Liver (tissue), 3 donors: ENCODE measurements at regions not wholly inside any gene's neighbourhood (a gene's known extent, or its start where the extent isn't known, plus 50 kb on each side); places are given as distances from the start of the nearest gene placed in this dataset.

Experiments
- CTCF ChIP-seq: fragments of 150-350 bp; IDR thresholded peaks from 2 replicates; pipeline ENCODE4 v1.5.1; 2017; ENCODE audit warnings: improper control_type of control experiment, low read depth, low read length; ENCODE audit not compliant: missing input control
- FOXA1 ChIP-seq: IDR thresholded peaks from 2 replicates; pipeline ENCODE4 v1.6.1; 2016; ENCODE audit warnings: antibody characterized with exemption
- JUND ChIP-seq, 2 donors: IDR thresholded peaks; 2 replicates each; pipeline ENCODE4 v1.6.1; 2016; ENCODE audit warnings: antibody characterized with exemption in 2 of 2
- MAX ChIP-seq: IDR thresholded peaks from 2 replicates; pipeline ENCODE4 v1.6.1; 2016; ENCODE audit warnings: antibody characterized with exemption
- REST ChIP-seq: IDR thresholded peaks from 2 replicates; pipeline ENCODE4 v1.6.1; 2016; ENCODE audit warnings: antibody characterized with exemption, mild to moderate bottlenecking
- RXRA ChIP-seq, 2 donors: IDR thresholded peaks; 2 replicates each; pipeline ENCODE4 v1.6.1; 2017 to 2018; ENCODE audit warnings: antibody characterized with exemption in 2 of 2, mild to moderate bottlenecking in 1 of 2
- SP1 ChIP-seq: IDR thresholded peaks from 2 replicates; pipeline ENCODE4 v1.6.1; 2018; ENCODE audit warnings: antibody characterized with exemption, mild to moderate bottlenecking
- YY1 ChIP-seq: IDR thresholded peaks from 2 replicates; pipeline ENCODE4 v1.6.1; 2016; ENCODE audit warnings: antibody characterized with exemption, mild to moderate bottlenecking
- ZBTB33 ChIP-seq: IDR thresholded peaks from 2 replicates; pipeline ENCODE4 v1.6.1; 2016; ENCODE audit warnings: antibody characterized with exemption
- donor health status: healthy.
- donor health status: healthy.

- TF ChIP-seq CTCF (no peak), ZBTB33 (no peak), SP1 (no peak), REST (no peak), JUND (IDR thresholded peaks at IDR 0.05) (no peak), YY1 (no peak), FOXA1 (no peak), RXRA (IDR thresholded peaks at IDR 0.05) (no peak), MAX (no peak)
Measured at GRCh38 chr9:136596630-136597031, 50.8 kb upstream of the NOTCH1 start.
